Neural progenitor cell (in vitro differentiated cells): ENCODE measurements at regions not wholly inside any gene's neighbourhood (a gene's known extent, or its start where the extent isn't known, plus 50 kb on each side); places are given as distances from the start of the nearest gene placed in this dataset.

ENCODE experiments used
- DNase-seq: peaks from one replicate; pipeline ENCODE4 v3.0.0-alpha.2; 2016; ENCODE audit warnings: low spot score
- H2AFZ ChIP-seq: fragments of 200-600 bp; sonication (generic); replicated peaks from 2 replicates; pipeline ENCODE4 v1.6.1; 2016; ENCODE audit warnings: antibody characterized with exemption
- H3F3A ChIP-seq: fragments of 200-600 bp; sonication (generic); 2 replicates; pipeline ENCODE4 v1.6.1; 2016; ENCODE audit warnings: antibody characterized with exemption, low read depth
- H3K27ac ChIP-seq: fragments of 200-600 bp; sonication (generic); 2 replicates; pipeline ENCODE4 v1.5.1; 2016; ENCODE audit warnings: mild to moderate bottlenecking
- H3K27me3 ChIP-seq: fragments of 200-600 bp; sonication (generic); 2 replicates; pipeline ENCODE4 v1.6.1; 2016; ENCODE audit warnings: mild to moderate bottlenecking, moderate library complexity
- H3K36me3 ChIP-seq: fragments of 200-600 bp; sonication (generic); 2 replicates; pipeline ENCODE4 v1.5.1; 2016
- H3K4me1 ChIP-seq: fragments of 200-600 bp; sonication (generic); 2 replicates; pipeline ENCODE4 v1.6.1; 2016; ENCODE audit warnings: mixed run types
- H3K4me2 ChIP-seq: fragments of 200-600 bp; sonication (generic); 2 replicates; pipeline ENCODE4 v1.6.1; 2016
- H3K4me3 ChIP-seq: fragments of 200-600 bp; sonication (generic); 2 replicates; pipeline ENCODE4 v1.5.1; 2016
- H3K79me2 ChIP-seq: fragments of 200-600 bp; sonication (generic); 2 replicates; pipeline ENCODE4 v1.6.1; 2016; ENCODE audit warnings: low read depth
- H3K9ac ChIP-seq: fragments of 200-600 bp; sonication (generic); 2 replicates; pipeline ENCODE4 v1.6.1; 2016
- H3K9me3 ChIP-seq: fragments of 200-600 bp; sonication (generic); 2 replicates; pipeline ENCODE4 v1.5.1; 2016; ENCODE audit warnings: low read depth
- H4K20me1 ChIP-seq: fragments of 200-600 bp; sonication (generic); 2 replicates; pipeline ENCODE4 v1.6.1; 2016; ENCODE audit warnings: low read depth
- H3K27ac Mint-ChIP-seq: 3 replicates; pipeline ENCODE4 v1.8.0; 2021; ENCODE audit warnings: mixed read lengths
- H3K27me3 Mint-ChIP-seq: 2 replicates; pipeline ENCODE4 v1.8.0; 2022; ENCODE audit warnings: low read depth, mild to moderate bottlenecking, inconsistent platforms, moderate library complexity, mixed read lengths; ENCODE audit not compliant: insufficient read depth
- H3K36me3 Mint-ChIP-seq: 3 replicates; pipeline ENCODE4 v1.8.0; 2021; ENCODE audit warnings: mixed read lengths
- H3K4me1 Mint-ChIP-seq: 3 replicates; pipeline ENCODE4 v1.8.0; 2021; ENCODE audit warnings: mixed read lengths
- H3K4me3 Mint-ChIP-seq: 3 replicates; pipeline ENCODE4 v1.8.0; 2021; ENCODE audit warnings: mild to moderate bottlenecking, moderate library complexity, mixed read lengths
- H3K9me3 Mint-ChIP-seq: 3 replicates; pipeline ENCODE4 v1.8.0; 2020; ENCODE audit warnings: mixed read lengths
- CTCF ChIP-seq: fragments of 200-600 bp; sonication (generic); IDR thresholded peaks from 2 replicates; pipeline ENCODE4 v1.5.1; 2017; ENCODE audit warnings: antibody characterized with exemption, mild to moderate bottlenecking
- EZH2 ChIP-seq: fragments of 200-600 bp; sonication (generic); IDR thresholded peaks from 2 replicates; pipeline ENCODE4 v1.6.1; 2017; ENCODE audit warnings: antibody characterized with exemption, mild to moderate bottlenecking, moderate library complexity
- EZH2phosphoT487 ChIP-seq: fragments of 200-600 bp; sonication (generic); IDR thresholded peaks from 2 replicates; pipeline ENCODE4 v1.6.1; 2017; ENCODE audit warnings: antibody characterized with exemption

GRCh38 chr14:56055511-56055910 is 62.7 kb upstream of the PELI2 start:
- peaks cover 14% of the 10 kb centered on the region for H3K4me1 Mint-ChIP-seq
- Histone ChIP-seq H3K9me3 (no peaks in the 10 kb centered on the region), H3K27me3 (no peaks in the 10 kb centered on the region), H3K4me3 (no peak overlapping the region), H3K27ac (no peak overlapping the region), H4K20me1 (no peaks in the 10 kb centered on the region), H3K4me2 (no peak overlapping the region), H3K79me2 (no peaks in the 10 kb centered on the region), H3F3A (peaks cover 15% of the 10 kb centered on the region), H3K9ac (no peak overlapping the region), H3K4me1 (peaks cover 22% of the 10 kb centered on the region), H2AFZ (no peak overlapping the region), H3K36me3 (no peaks in the 10 kb centered on the region)
- DNase-seq = no peak
- H3K4me3 Mint-ChIP-seq = no peak overlapping the region
- no peaks in the 10 kb centered on the region for H3K36me3 Mint-ChIP-seq
- no peak overlapping the region for H3K27ac Mint-ChIP-seq
- TF ChIP-seq EZH2 (no peak), EZH2phosphoT487 (no peak), CTCF (no peak)
- H3K9me3 Mint-ChIP-seq = no peaks in the 10 kb centered on the region
- H3K27me3 Mint-ChIP-seq = no peaks in the 10 kb centered on the region

- H4K20me1 ChIP-seq = no peaks in the 10 kb centered on the region
- Mint-ChIP-seq H3K27me3 (no peaks in the 10 kb centered on the region), H3K36me3 (no peaks in the 10 kb centered on the region), H3K9me3 (no peaks in the 10 kb centered on the region), H3K4me3 (no peak overlapping the region), H3K4me1 (peaks cover 16% of the 10 kb centered on the region), H3K27ac (no peak overlapping the region)
- no peak overlapping the region for H2AFZ ChIP-seq
- peaks cover 15% of the 10 kb centered on the region for H3F3A ChIP-seq
- no peaks in the 10 kb centered on the region for H3K9me3 ChIP-seq
- H3K4me3 ChIP-seq = no peak overlapping the region
- no peak overlapping the region for H3K9ac ChIP-seq
- H3K27ac ChIP-seq = no peak overlapping the region
- TF ChIP-seq CTCF (no peak), EZH2phosphoT487 (no peak), EZH2 (no peak)
- H3K79me2 ChIP-seq = no peaks in the 10 kb centered on the region
- DNase-seq = no peak
- peaks cover 22% of the 10 kb centered on the region for H3K4me1 ChIP-seq
- H3K4me2 ChIP-seq = no peak overlapping the region
- no peaks in the 10 kb centered on the region for H3K36me3 ChIP-seq
- no peaks in the 10 kb centered on the region for H3K27me3 ChIP-seq
These were observed 62.2 kb upstream of the PELI2 start for GRCh38 chr14:56056031-56056430.

GRCh38 chr14:56057071-56057741 is 61.0 kb upstream of the PELI2 start:
- Mint-ChIP-seq H3K4me1 (peaks cover 17% of the 10 kb centered on the region), H3K27ac (peak overlapping the region; percentile 77), H3K9me3 (no peaks in the 10 kb centered on the region), H3K36me3 (no peaks in the 10 kb centered on the region), H3K4me3 (no peak overlapping the region), H3K27me3 (no peaks in the 10 kb centered on the region)
- Histone ChIP-seq H3K4me3 (peak overlapping the region; percentile 23), H3K4me1 (peaks cover 22% of the 10 kb centered on the region), H3K9me3 (no peaks in the 10 kb centered on the region), H3K4me2 (peak overlapping the region; percentile 75), H3F3A (peaks cover 15% of the 10 kb centered on the region), H3K79me2 (no peaks in the 10 kb centered on the region), H4K20me1 (no peaks in the 10 kb centered on the region), H2AFZ (no peak overlapping the region), H3K9ac (no peak overlapping the region), H3K27me3 (no peaks in the 10 kb centered on the region), H3K36me3 (no peaks in the 10 kb centered on the region), H3K27ac (peak overlapping the region; percentile 78)
- no peak for TF ChIP-seq EZH2phosphoT487
- no peak for TF ChIP-seq CTCF
- no peak for TF ChIP-seq EZH2
- peak; percentile 73 for DNase-seq
